ENCODE measurements at regions not wholly inside any gene's neighbourhood (a gene's known extent, or its start where the extent isn't known, plus 50 kb on each side); places are given as distances from the start of the nearest gene placed in this dataset.

GRCh38 chrX:121227888-121228287 is 180.5 kb downstream of the GLUD2 start:
- H3K9me3 ChIP-seq (replicated peaks), result no peaks in the 10 kb centered on the region
- H3K4me1 ChIP-seq, result no peaks in the 10 kb centered on the region
- no peak for DNase-seq
- H3K27ac ChIP-seq, result no peak overlapping the region
- no peaks in the 10 kb centered on the region for H3K27me3 ChIP-seq
- no peaks in the 10 kb centered on the region for H3K36me3 ChIP-seq
- no peak overlapping the region for H3K4me3 ChIP-seq

- no peak overlapping the region for H3K27ac ChIP-seq
- H3K36me3 ChIP-seq, result no peaks in the 10 kb centered on the region
- no peaks in the 10 kb centered on the region for H3K4me1 ChIP-seq
- DNase-seq, result no peak
- no peaks in the 10 kb centered on the region for H3K9me3 ChIP-seq (replicated peaks)
- H3K27me3 ChIP-seq, result no peaks in the 10 kb centered on the region
- H3K4me3 ChIP-seq, result no peak overlapping the region
These were observed 184.4 kb downstream of the GLUD2 start for GRCh38 chrX:121231566-121232358.

GRCh38 chrX:121236040-121236439 is 188.6 kb downstream of the GLUD2 start:
- no peaks in the 10 kb centered on the region for H3K4me1 ChIP-seq
- H3K27ac ChIP-seq, result no peak overlapping the region
- H3K4me3 ChIP-seq, result no peak overlapping the region
- H3K27me3 ChIP-seq, result no peaks in the 10 kb centered on the region
- H3K9me3 ChIP-seq (replicated peaks), result no peaks in the 10 kb centered on the region
- DNase-seq, result no peak
- H3K36me3 ChIP-seq, result no peaks in the 10 kb centered on the region

GRCh38 chrX:121238093-121238492 is 190.7 kb downstream of the GLUD2 start:
- no peak for DNase-seq
- H3K4me1 ChIP-seq, result no peaks in the 10 kb centered on the region
- H3K4me3 ChIP-seq, result no peak overlapping the region
- H3K27ac ChIP-seq, result no peak overlapping the region
- no peaks in the 10 kb centered on the region for H3K27me3 ChIP-seq
- no peaks in the 10 kb centered on the region for H3K9me3 ChIP-seq (replicated peaks)
- H3K36me3 ChIP-seq, result no peaks in the 10 kb centered on the region

GRCh38 chrX:121244511-121244910 is 197.1 kb downstream of the GLUD2 start:
- Histone ChIP-seq H3K4me1 (no peaks in the 10 kb centered on the region), H3K9me3 (replicated peaks) (no peaks in the 10 kb centered on the region), H3K27ac (no peak overlapping the region), H3K36me3 (no peaks in the 10 kb centered on the region), H3K4me3 (no peak overlapping the region), H3K27me3 (no peaks in the 10 kb centered on the region)
- no peak for DNase-seq

GRCh38 chrX:121245763-121246162 is 198.4 kb downstream of the GLUD2 start:
- Histone ChIP-seq H3K9me3 (replicated peaks) (no peaks in the 10 kb centered on the region), H3K27me3 (no peaks in the 10 kb centered on the region), H3K36me3 (no peaks in the 10 kb centered on the region), H3K4me1 (no peaks in the 10 kb centered on the region), H3K4me3 (no peak overlapping the region), H3K27ac (no peak overlapping the region)
- no peak for DNase-seq

GRCh38 chrX:121254336-121254735 is 206.9 kb downstream of the GLUD2 start:
- peak in 1 of 2 experiments; percentile 8 for DNase-seq
- Histone ChIP-seq H3K27ac (no peak overlapping the region), H3K4me3 (no peak overlapping the region), H3K27me3 (no peaks in the 10 kb centered on the region), H3K9me3 (replicated peaks) (no peaks in the 10 kb centered on the region), H3K4me1 (no peaks in the 10 kb centered on the region), H3K36me3 (no peaks in the 10 kb centered on the region)

GRCh38 chrX:121256647-121257046 is 209.2 kb downstream of the GLUD2 start:
- DNase-seq, result no peak
- H3K4me1 ChIP-seq, result no peaks in the 10 kb centered on the region
- H3K36me3 ChIP-seq, result no peaks in the 10 kb centered on the region
- no peaks in the 10 kb centered on the region for H3K27me3 ChIP-seq
- H3K27ac ChIP-seq, result no peak overlapping the region
- no peaks in the 10 kb centered on the region for H3K9me3 ChIP-seq (replicated peaks)
- H3K4me3 ChIP-seq, result no peak overlapping the region

GRCh38 chrX:121258545-121258944 is 211.1 kb downstream of the GLUD2 start:
- Histone ChIP-seq H3K9me3 (replicated peaks) (no peaks in the 10 kb centered on the region), H3K27me3 (no peaks in the 10 kb centered on the region), H3K27ac (no peak overlapping the region), H3K36me3 (no peaks in the 10 kb centered on the region), H3K4me1 (no peaks in the 10 kb centered on the region), H3K4me3 (no peak overlapping the region)
- no peak for DNase-seq

- DNase-seq, result no peak
- H3K9me3 ChIP-seq (replicated peaks), result no peaks in the 10 kb centered on the region
- H3K27ac ChIP-seq, result no peak overlapping the region
- H3K36me3 ChIP-seq, result no peaks in the 10 kb centered on the region
- H3K4me1 ChIP-seq, result no peaks in the 10 kb centered on the region
- no peak overlapping the region for H3K4me3 ChIP-seq
- no peaks in the 10 kb centered on the region for H3K27me3 ChIP-seq
These were observed 211.8 kb downstream of the GLUD2 start for GRCh38 chrX:121259170-121259569.

GRCh38 chrX:121260596-121261240 is 213.3 kb downstream of the GLUD2 start:
- Histone ChIP-seq H3K36me3 (no peaks in the 10 kb centered on the region), H3K27me3 (no peaks in the 10 kb centered on the region), H3K27ac (no peak overlapping the region), H3K9me3 (replicated peaks) (no peaks in the 10 kb centered on the region), H3K4me3 (no peak overlapping the region), H3K4me1 (no peaks in the 10 kb centered on the region)
- no peak for DNase-seq

GRCh38 chrX:121283921-121284320 is 236.5 kb downstream of the GLUD2 start:
- Histone ChIP-seq H3K27ac (no peak overlapping the region), H3K4me1 (no peaks in the 10 kb centered on the region), H3K4me3 (no peak overlapping the region), H3K27me3 (no peaks in the 10 kb centered on the region), H3K9me3 (replicated peaks) (no peaks in the 10 kb centered on the region), H3K36me3 (no peaks in the 10 kb centered on the region)
- no peak for DNase-seq

- Histone ChIP-seq H3K4me1 (no peaks in the 10 kb centered on the region), H3K9me3 (replicated peaks) (no peaks in the 10 kb centered on the region), H3K4me3 (no peak overlapping the region), H3K36me3 (no peaks in the 10 kb centered on the region), H3K27me3 (no peaks in the 10 kb centered on the region), H3K27ac (no peak overlapping the region)
- DNase-seq, result no peak
These were observed 251.1 kb downstream of the GLUD2 start for GRCh38 chrX:121298499-121298898.

GRCh38 chrX:121301356-121301755 is 253.9 kb downstream of the GLUD2 start:
- Histone ChIP-seq H3K36me3 (no peaks in the 10 kb centered on the region), H3K9me3 (replicated peaks) (no peaks in the 10 kb centered on the region), H3K27ac (no peak overlapping the region), H3K4me3 (no peak overlapping the region), H3K4me1 (no peaks in the 10 kb centered on the region), H3K27me3 (no peaks in the 10 kb centered on the region)
- DNase-seq, result no peak

GRCh38 chrX:121301822-121302221 is 254.4 kb downstream of the GLUD2 start:
- Histone ChIP-seq H3K9me3 (replicated peaks) (no peaks in the 10 kb centered on the region), H3K27me3 (no peaks in the 10 kb centered on the region), H3K4me3 (no peak overlapping the region), H3K36me3 (no peaks in the 10 kb centered on the region), H3K4me1 (no peaks in the 10 kb centered on the region), H3K27ac (no peak overlapping the region)
- DNase-seq, result no peak

GRCh38 chrX:121307449-121307848 is 260.0 kb downstream of the GLUD2 start:
- Histone ChIP-seq H3K27me3 (no peaks in the 10 kb centered on the region), H3K27ac (no peak overlapping the region), H3K36me3 (no peaks in the 10 kb centered on the region), H3K4me3 (no peak overlapping the region), H3K4me1 (no peaks in the 10 kb centered on the region), H3K9me3 (replicated peaks) (no peaks in the 10 kb centered on the region)
- DNase-seq, result no peak
